Hepatocyte (in vitro differentiated cells): ENCODE measurements at regions not wholly inside any gene's neighbourhood (a gene's known extent, or its start where the extent isn't known, plus 50 kb on each side); places are given as distances from the start of the nearest gene placed in this dataset.

Experiments used
- EZH2 ChIP-seq: fragments of 200-600 bp; sonication (generic); IDR thresholded peaks from 2 replicates; pipeline ENCODE4 v1.6.1; 2016; ENCODE audit warnings: antibody characterized with exemption, mild to moderate bottlenecking, borderline replicate concordance
- EZH2phosphoT487 ChIP-seq: fragments of 200-600 bp; sonication (generic); IDR thresholded peaks from one replicate; pipeline ENCODE4 v1.6.1; 2018; ENCODE audit warnings: antibody characterized with exemption, mild to moderate bottlenecking, low read depth, moderate library complexity; ENCODE audit not compliant: unreplicated experiment, severe bottlenecking
- TF ChIP-seq, protein P1 (sequence below): fragments of 200-600 bp; sonication (generic); IDR thresholded peaks from 2 replicates; pipeline ENCODE4 v1.5.1; 2016; ENCODE audit warnings: antibody characterized with exemption, mild to moderate bottlenecking; ENCODE audit not compliant: poor library complexity

DNA sequence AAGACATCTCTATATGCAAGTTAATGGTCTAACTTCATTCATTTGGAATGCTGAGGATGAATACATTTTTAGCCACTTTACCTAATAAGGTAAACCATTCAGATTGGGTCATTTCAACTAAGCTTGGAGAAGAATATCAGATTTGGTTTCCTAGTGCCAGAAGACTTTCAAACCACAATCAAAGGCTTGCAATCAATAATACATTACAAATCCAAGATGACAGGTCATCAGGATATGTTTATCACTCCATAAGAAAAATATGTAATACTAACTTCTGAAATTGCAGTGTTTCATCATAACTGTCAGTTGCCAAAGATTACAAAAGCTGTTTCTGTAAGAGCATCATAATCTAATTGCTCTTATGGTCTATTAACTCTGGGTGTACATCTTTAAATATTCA, 654.0 kb downstream of the COL12A1 start:
- TF ChIP-seq, protein P1, sequence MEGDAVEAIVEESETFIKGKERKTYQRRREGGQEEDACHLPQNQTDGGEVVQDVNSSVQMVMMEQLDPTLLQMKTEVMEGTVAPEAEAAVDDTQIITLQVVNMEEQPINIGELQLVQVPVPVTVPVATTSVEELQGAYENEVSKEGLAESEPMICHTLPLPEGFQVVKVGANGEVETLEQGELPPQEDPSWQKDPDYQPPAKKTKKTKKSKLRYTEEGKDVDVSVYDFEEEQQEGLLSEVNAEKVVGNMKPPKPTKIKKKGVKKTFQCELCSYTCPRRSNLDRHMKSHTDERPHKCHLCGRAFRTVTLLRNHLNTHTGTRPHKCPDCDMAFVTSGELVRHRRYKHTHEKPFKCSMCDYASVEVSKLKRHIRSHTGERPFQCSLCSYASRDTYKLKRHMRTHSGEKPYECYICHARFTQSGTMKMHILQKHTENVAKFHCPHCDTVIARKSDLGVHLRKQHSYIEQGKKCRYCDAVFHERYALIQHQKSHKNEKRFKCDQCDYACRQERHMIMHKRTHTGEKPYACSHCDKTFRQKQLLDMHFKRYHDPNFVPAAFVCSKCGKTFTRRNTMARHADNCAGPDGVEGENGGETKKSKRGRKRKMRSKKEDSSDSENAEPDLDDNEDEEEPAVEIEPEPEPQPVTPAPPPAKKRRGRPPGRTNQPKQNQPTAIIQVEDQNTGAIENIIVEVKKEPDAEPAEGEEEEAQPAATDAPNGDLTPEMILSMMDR, result no peak
- TF ChIP-seq EZH2 (no peak), EZH2phosphoT487 (no peak)
